OCI-LY3 (cell line): ENCODE measurements at regions not wholly inside any gene's neighbourhood (a gene's known extent, or its start where the extent isn't known, plus 50 kb on each side); places are given as distances from the start of the nearest gene placed in this dataset.

Experiments used
- EZH2phosphoT487 ChIP-seq: fragments of 200-600 bp; shearing (Covaris generic); IDR thresholded peaks from 2 replicates; pipeline ENCODE4 v1.6.1; 2018; ENCODE audit warnings: antibody characterized with exemption, mixed run types, low read depth
- TF ChIP-seq, protein P1 (sequence below): fragments of 200-600, 300-600 bp; sonication (generic); IDR thresholded peaks from 2 replicates; pipeline ENCODE4 v1.5.1; 2014; ENCODE audit warnings: antibody characterized with exemption, low read length, low read depth

DNA sequence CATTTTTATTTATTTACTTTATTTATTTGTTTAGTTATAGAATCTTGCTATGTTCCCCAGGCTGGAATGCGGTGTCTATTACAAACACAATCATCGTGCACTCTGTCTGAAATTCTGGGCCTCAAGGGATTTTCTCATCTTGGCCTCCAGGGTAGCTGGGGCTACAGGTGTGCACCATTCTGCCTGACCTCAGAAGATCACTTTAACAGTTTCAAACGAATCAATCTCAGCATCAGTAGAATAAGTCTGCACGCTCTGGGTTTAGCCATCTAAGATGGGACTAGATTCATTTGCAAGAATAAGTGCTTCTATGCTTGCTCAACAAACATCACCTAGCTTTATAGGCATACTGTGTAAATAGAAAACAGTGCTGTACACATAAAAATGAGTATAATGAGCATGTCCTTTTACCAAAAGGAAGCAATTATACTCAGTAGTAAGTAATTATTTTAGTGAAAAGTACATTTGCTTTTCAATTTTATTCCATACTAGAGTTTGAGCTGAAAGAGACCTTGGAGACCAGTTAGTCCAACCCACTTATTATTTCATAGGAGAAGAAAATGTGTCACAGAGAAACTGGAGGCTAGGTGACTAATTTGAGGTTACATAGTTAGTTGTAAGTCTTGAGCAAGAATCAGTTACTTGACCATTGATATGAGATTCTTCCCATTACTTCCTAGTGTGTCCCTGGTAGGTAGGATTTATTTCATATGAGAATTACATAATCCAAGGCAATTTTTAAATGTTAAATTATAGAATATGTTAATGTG is 456.5 kb upstream of the LMO3 start:
- TF ChIP-seq, protein P1, sequence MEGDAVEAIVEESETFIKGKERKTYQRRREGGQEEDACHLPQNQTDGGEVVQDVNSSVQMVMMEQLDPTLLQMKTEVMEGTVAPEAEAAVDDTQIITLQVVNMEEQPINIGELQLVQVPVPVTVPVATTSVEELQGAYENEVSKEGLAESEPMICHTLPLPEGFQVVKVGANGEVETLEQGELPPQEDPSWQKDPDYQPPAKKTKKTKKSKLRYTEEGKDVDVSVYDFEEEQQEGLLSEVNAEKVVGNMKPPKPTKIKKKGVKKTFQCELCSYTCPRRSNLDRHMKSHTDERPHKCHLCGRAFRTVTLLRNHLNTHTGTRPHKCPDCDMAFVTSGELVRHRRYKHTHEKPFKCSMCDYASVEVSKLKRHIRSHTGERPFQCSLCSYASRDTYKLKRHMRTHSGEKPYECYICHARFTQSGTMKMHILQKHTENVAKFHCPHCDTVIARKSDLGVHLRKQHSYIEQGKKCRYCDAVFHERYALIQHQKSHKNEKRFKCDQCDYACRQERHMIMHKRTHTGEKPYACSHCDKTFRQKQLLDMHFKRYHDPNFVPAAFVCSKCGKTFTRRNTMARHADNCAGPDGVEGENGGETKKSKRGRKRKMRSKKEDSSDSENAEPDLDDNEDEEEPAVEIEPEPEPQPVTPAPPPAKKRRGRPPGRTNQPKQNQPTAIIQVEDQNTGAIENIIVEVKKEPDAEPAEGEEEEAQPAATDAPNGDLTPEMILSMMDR: no peak
- no peak for TF ChIP-seq EZH2phosphoT487
